T-cell (primary cell): ENCODE measurements at regions not wholly inside any gene's neighbourhood (a gene's known extent, or its start where the extent isn't known, plus 50 kb on each side); places are given as distances from the start of the nearest gene placed in this dataset.

Experiments used
- ATAC-seq, 4 experiments: fragments of 200-7000 bp in 3 of 4; fragments of 150-1000 bp in 1 of 4; cut with Tn5 transposase; replicated peaks in 1 of 4; 1 replicate in 3 of 4; 2 replicates in 1 of 4; pipeline ENCODE4 v1.10.0; 2021; ENCODE audit warnings: moderate library complexity in 3 of 4, mild to moderate bottlenecking in 2 of 4, moderate number of reproducible peaks in 1 of 4
- CTCF ChIA-PET, 2 donors: fragments of 300-600 bp; sonication (Branson Sonifier 250); formaldehyde crosslinking; loops; one replicate each; lab custom pipeline; 2022; ENCODE audit warnings: antibody characterized with exemption in 2 of 2; lab: Charles Lee
- POLR2A ChIA-PET, 2 donors: fragments of 300-600 bp; sonication (Branson Sonifier 250); formaldehyde crosslinking; loops; one replicate each; lab custom pipeline; 2022; ENCODE audit warnings: antibody characterized with exemption in 2 of 2; lab: Charles Lee
- DNase-seq, 35 experiments: peaks; one replicate each; pipeline versions ENCODE4 v3.0.0 to v3.0.0-alpha.2; 2013 to 2023
- H3K27ac ChIP-seq: one replicate; pipeline ENCODE4 v1.5.1; 2013; ENCODE audit warnings: low read length
- H3K27me3 ChIP-seq, 2 experiments: replicated peaks in 1 of 2; 1 replicate in 1 of 2; 2 replicates in 1 of 2; pipeline versions ENCODE4 v1.6.1 to v1.7.0; 2013; ENCODE audit warnings: low read length in 1 of 2, mixed read lengths in 1 of 2; ENCODE audit not compliant: control insufficient read depth in 2 of 2, insufficient read depth in 2 of 2; ENCODE audit errors: extremely low read depth in 1 of 2
- H3K36me3 ChIP-seq, 2 donors: 1 replicate in 1 of 2; 2 replicates in 1 of 2; pipeline versions ENCODE4 v1.6.1 to v1.7.0; 2013; ENCODE audit warnings: low read length in 1 of 2; ENCODE audit not compliant: control insufficient read depth in 2 of 2, insufficient read depth in 1 of 2; ENCODE audit errors: extremely low read depth in 1 of 2
- H3K4me1 ChIP-seq, 2 experiments: 1 replicate in 1 of 2; 2 replicates in 1 of 2; pipeline versions ENCODE4 v1.6.1 to v1.7.0; 2013; ENCODE audit warnings: low read length in 2 of 2, mixed read lengths in 1 of 2; ENCODE audit not compliant: insufficient read depth in 2 of 2, control insufficient read depth in 1 of 2; ENCODE audit errors: extremely low read depth in 1 of 2
- H3K4me3 ChIP-seq, 2 donors: 1 replicate in 1 of 2; 2 replicates in 1 of 2; pipeline versions ENCODE4 v1.5.1 to v1.7.0; 2013; ENCODE audit warnings: mild to moderate bottlenecking in 2 of 2, low read length in 1 of 2, moderate library complexity in 1 of 2; ENCODE audit not compliant: control insufficient read depth in 1 of 2; ENCODE audit errors: extremely low read depth in 1 of 2
- H3K9me3 ChIP-seq: 2 replicates; pipeline ENCODE4 v1.7.0; 2013
- H3K27ac Mint-ChIP-seq, 2 donors: one replicate each; pipeline ENCODE4 v1.8.0; 2020 to 2021; ENCODE audit warnings: mild to moderate bottlenecking in 2 of 2, mixed read lengths in 2 of 2
- H3K27me3 Mint-ChIP-seq, 2 donors: one replicate each; pipeline ENCODE4 v1.8.0; 2021 to 2022; ENCODE audit warnings: mixed read lengths in 2 of 2
- H3K36me3 Mint-ChIP-seq: one replicate; pipeline ENCODE4 v1.8.0; 2021; ENCODE audit warnings: mixed read lengths
- H3K4me1 Mint-ChIP-seq, 3 donors: one replicate each; pipeline ENCODE4 v1.8.0; 2020 to 2022; ENCODE audit warnings: mixed read lengths in 3 of 3, mild to moderate bottlenecking in 1 of 3
- H3K4me3 Mint-ChIP-seq, 3 donors: one replicate each; pipeline ENCODE4 v1.8.0; 2020 to 2022; ENCODE audit warnings: mild to moderate bottlenecking in 3 of 3, mixed read lengths in 3 of 3, moderate library complexity in 3 of 3
- H3K9me3 Mint-ChIP-seq, 3 donors: one replicate each; pipeline ENCODE4 v1.8.0; 2020 to 2022; ENCODE audit warnings: mixed read lengths in 3 of 3
- WGBS: methylation state at CpG from one replicate; pipeline ENCODE4 v1.1.5; 2013; ENCODE audit warnings: missing lambda C conversion rate; ENCODE audit not compliant: insufficient coverage; 5-methylcytosine and 5-hydroxymethylcytosine counted together

GRCh38 chr12:85476756-85477155, 196.7 kb downstream of the ALX1 start:
- Mint-ChIP-seq H3K27ac (no peak overlapping the region), H3K4me1 (no peaks in the 10 kb centered on the region), H3K4me3 (no peak overlapping the region), H3K9me3 (peaks cover 0 to 4% (median 0%) of the 10 kb centered on the region in 3 donors), H3K27me3 (no peaks in the 10 kb centered on the region), H3K36me3 (no peaks in the 10 kb centered on the region)
- DNase-seq (no peak), ATAC-seq (no peak)
- CTCF ChIA-PET = interaction anchor here in 1 of 2 donors (0.6 kb wide), 1 partner anchor 446 kb away, joined by 4 read pairs; no protein-coding TSS in a partner anchor
- Histone ChIP-seq H3K27ac (no peak overlapping the region), H3K4me3 (no peak overlapping the region), H3K4me1 (no peaks in the 10 kb centered on the region), H3K9me3 (no peaks in the 10 kb centered on the region), H3K36me3 (no peaks in the 10 kb centered on the region), H3K27me3 (no peaks in the 10 kb centered on the region)
- POLR2A ChIA-PET = no interaction called here

- WGBS = no CpG with 5 or more reads among the region's 1 CpG
- Histone ChIP-seq H3K4me1 (no peaks in the 10 kb centered on the region), H3K27ac (no peak overlapping the region), H3K27me3 (no peaks in the 10 kb centered on the region), H3K9me3 (no peaks in the 10 kb centered on the region), H3K4me3 (no peak overlapping the region), H3K36me3 (no peaks in the 10 kb centered on the region)
- POLR2A ChIA-PET = no interaction called here
- no peak for DNase-seq
- CTCF ChIA-PET = no interaction called here
- Mint-ChIP-seq H3K4me1 (no peaks in the 10 kb centered on the region), H3K36me3 (no peaks in the 10 kb centered on the region), H3K27ac (no peak overlapping the region), H3K4me3 (no peak overlapping the region), H3K9me3 (peaks cover 0 to 4% (median 0%) of the 10 kb centered on the region in 3 donors), H3K27me3 (no peaks in the 10 kb centered on the region)
- ATAC-seq = no peak
Observed at GRCh38 chr12:85484387-85484786, 204.4 kb downstream of the ALX1 start.

GRCh38 chr12:85489194-85489593, 209.2 kb downstream of the ALX1 start:
- ATAC-seq = no peak
- H3K27me3 Mint-ChIP-seq = no peaks in the 10 kb centered on the region

GRCh38 chr12:85504164-85504563, 224.1 kb downstream of the ALX1 start:
- no peak overlapping the region for H3K4me3 Mint-ChIP-seq
- H3K36me3 Mint-ChIP-seq = no peaks in the 10 kb centered on the region
- H3K4me3 ChIP-seq = no peak overlapping the region
- no peaks in the 10 kb centered on the region for H3K4me1 ChIP-seq
- H3K36me3 ChIP-seq = no peaks in the 10 kb centered on the region
- H3K9me3 Mint-ChIP-seq = peaks cover 0 to 5% (median 4%) of the 10 kb centered on the region in 3 donors
- no peak overlapping the region for H3K27ac ChIP-seq
- ChIA-PET CTCF (no interaction called here), POLR2A (no interaction called here)
- no peak for DNase-seq
- ATAC-seq = no peak
- 40% methylated on average over 1 of the region's 2 CpGs for WGBS
- no peaks in the 10 kb centered on the region for H3K27me3 ChIP-seq
- H3K27me3 Mint-ChIP-seq = no peaks in the 10 kb centered on the region
- H3K9me3 ChIP-seq = no peaks in the 10 kb centered on the region
- no peaks in the 10 kb centered on the region for H3K4me1 Mint-ChIP-seq
- H3K27ac Mint-ChIP-seq = no peak overlapping the region

More at GRCh38 chr12:85489194-85489593, 209.2 kb downstream of the ALX1 start:
- Mint-ChIP-seq H3K36me3 (no peaks in the 10 kb centered on the region), H3K27ac (no peak overlapping the region), H3K4me3 (no peak overlapping the region), H3K9me3 (peaks cover 5 to 7% (median 6%) of the 10 kb centered on the region in 3 donors), H3K4me1 (no peaks in the 10 kb centered on the region)
- ChIA-PET POLR2A (no interaction called here), CTCF (no interaction called here)
- H3K4me3 ChIP-seq = no peak overlapping the region
- H3K9me3 ChIP-seq = no peaks in the 10 kb centered on the region
- WGBS = no CpG with 5 or more reads among the region's 1 CpG
- H3K4me1 ChIP-seq = no peaks in the 10 kb centered on the region
- no peaks in the 10 kb centered on the region for H3K36me3 ChIP-seq
- no peak overlapping the region for H3K27ac ChIP-seq
- no peak for DNase-seq
- H3K27me3 ChIP-seq = no peaks in the 10 kb centered on the region

- DNase-seq = no peak
- Mint-ChIP-seq H3K27ac (no peak overlapping the region), H3K36me3 (no peaks in the 10 kb centered on the region), H3K4me1 (no peaks in the 10 kb centered on the region), H3K9me3 (peaks cover 0 to 8% (median 5%) of the 10 kb centered on the region in 3 donors), H3K27me3 (no peaks in the 10 kb centered on the region), H3K4me3 (no peak overlapping the region)
- 100% methylated on average over 1 of the region's 4 CpGs for WGBS
- no peak overlapping the region for H3K4me3 ChIP-seq
- no peak overlapping the region for H3K27ac ChIP-seq
- ChIA-PET POLR2A (interaction anchor here in 1 of 2 donors (0.7 kb wide), 1 partner anchor 352 kb away, joined by 8 read pairs; no protein-coding TSS in a partner anchor), CTCF (no interaction called here)
- no peak for ATAC-seq
- no peaks in the 10 kb centered on the region for H3K36me3 ChIP-seq
- no peaks in the 10 kb centered on the region for H3K27me3 ChIP-seq
- no peaks in the 10 kb centered on the region for H3K4me1 ChIP-seq
- H3K9me3 ChIP-seq = no peaks in the 10 kb centered on the region
Observed at GRCh38 chr12:85504624-85505023, 224.6 kb downstream of the ALX1 start.

GRCh38 chr12:85507456-85507855, 227.4 kb downstream of the ALX1 start:
- no peaks in the 10 kb centered on the region for H3K4me1 Mint-ChIP-seq
- DNase-seq = no peak
- Histone ChIP-seq H3K36me3 (no peaks in the 10 kb centered on the region), H3K4me3 (no peak overlapping the region), H3K27me3 (no peaks in the 10 kb centered on the region), H3K4me1 (no peaks in the 10 kb centered on the region), H3K9me3 (no peaks in the 10 kb centered on the region), H3K27ac (no peak overlapping the region)
- peaks cover 0 to 8% (median 5%) of the 10 kb centered on the region in 3 donors for H3K9me3 Mint-ChIP-seq
- no peak for ATAC-seq
- no peak overlapping the region for H3K4me3 Mint-ChIP-seq
- no peaks in the 10 kb centered on the region for H3K36me3 Mint-ChIP-seq
- H3K27me3 Mint-ChIP-seq = no peaks in the 10 kb centered on the region
- CTCF ChIA-PET = no interaction called here
- no peak overlapping the region for H3K27ac Mint-ChIP-seq
- POLR2A ChIA-PET = interaction anchor here in 1 of 2 donors (0.5 kb wide), 1 partner anchor 437 kb away, joined by 3 read pairs; no protein-coding TSS in a partner anchor
